Keratinocyte (primary cell): ENCODE measurements at regions not wholly inside any gene's neighbourhood (a gene's known extent, or its start where the extent isn't known, plus 50 kb on each side); places are given as distances from the start of the nearest gene placed in this dataset.

Source experiments
- DNase-seq: peaks from one replicate; pipeline ENCODE4 v3.0.0-alpha.2; 2011; ENCODE audit warnings: low read depth, missing footprints, low spot score
- FAIRE-seq: peaks from 2 replicates; lab custom pipeline; 2011; peaks lifted over from hg19 to GRCh38; lab: Jason Lieb, UNC
- H2AFZ ChIP-seq: 2 replicates; pipeline ENCODE4 v1.6.0; 2012; ENCODE audit warnings: low read length, control low read depth, inconsistent platforms; ENCODE audit not compliant: control insufficient read depth
- H3K27ac ChIP-seq: 2 replicates; pipeline ENCODE4 v1.5.1; 2011; ENCODE audit warnings: low read length; ENCODE audit not compliant: control insufficient read depth, insufficient read depth
- H3K27me3 ChIP-seq: 3 replicates; pipeline ENCODE4 v1.6.0; 2011; ENCODE audit warnings: low read length; ENCODE audit not compliant: control insufficient read depth, insufficient read depth; ENCODE audit errors: extremely low read depth
- H3K36me3 ChIP-seq, 2 experiments: 2 replicates in 1 of 2; 3 replicates in 1 of 2; pipeline ENCODE4 v1.5.1; 2011; ENCODE audit warnings: low read length in 2 of 2, mild to moderate bottlenecking in 1 of 2; ENCODE audit not compliant: control insufficient read depth in 2 of 2, insufficient read depth in 2 of 2; ENCODE audit errors: extremely low read depth in 1 of 2
- H3K4me1 ChIP-seq: 3 replicates; pipeline ENCODE4 v1.5.1; 2011; ENCODE audit warnings: low read length; ENCODE audit not compliant: control insufficient read depth, insufficient read depth; ENCODE audit errors: extremely low read depth
- H3K4me2 ChIP-seq: 3 replicates; pipeline ENCODE4 v1.6.0; 2011; ENCODE audit warnings: low read depth, low read length; ENCODE audit not compliant: control insufficient read depth, insufficient read depth; ENCODE audit errors: extremely low read depth
- H3K4me3 ChIP-seq, 3 experiments: fragments of 200-600 bp in 1 of 3; sonication (generic) in 1 of 3; 2 replicates in 2 of 3; 3 replicates in 1 of 3; pipeline ENCODE4 v1.5.1; 2011 to 2016; ENCODE audit warnings: low read length in 3 of 3, mild to moderate bottlenecking in 3 of 3, control low read depth in 2 of 3, inconsistent platforms in 1 of 3, low read depth in 1 of 3, mixed read lengths in 1 of 3, mixed run types in 1 of 3, moderate library complexity in 1 of 3; ENCODE audit not compliant: control insufficient read depth in 2 of 3, insufficient read depth in 2 of 3; ENCODE audit errors: extremely low read depth in 1 of 3
- H3K79me2 ChIP-seq: 2 replicates; pipeline ENCODE4 v1.6.0; 2012; ENCODE audit warnings: low read length; ENCODE audit not compliant: control insufficient read depth, insufficient read depth
- H3K9ac ChIP-seq: 3 replicates; pipeline ENCODE4 v1.6.0; 2011; ENCODE audit warnings: low read length; ENCODE audit not compliant: control insufficient read depth, insufficient read depth; ENCODE audit errors: extremely low read depth
- H3K9me1 ChIP-seq: 3 replicates; pipeline ENCODE4 v1.6.0; 2011; ENCODE audit warnings: low read length; ENCODE audit not compliant: control insufficient read depth, insufficient read depth; ENCODE audit errors: extremely low read depth
- H3K9me3 ChIP-seq: 2 replicates; pipeline ENCODE4 v1.5.1; 2012; ENCODE audit warnings: low read depth, low read length; ENCODE audit not compliant: control insufficient read depth
- H4K20me1 ChIP-seq: 3 replicates; pipeline ENCODE4 v1.6.0; 2011; ENCODE audit warnings: low read length; ENCODE audit not compliant: control insufficient read depth, insufficient read depth; ENCODE audit errors: extremely low read depth
- CTCF ChIP-seq, 3 experiments: IDR thresholded peaks in 1 of 3; conservative IDR thresholded peaks in 1 of 3; optimal IDR thresholded peaks in 1 of 3; 2 replicates in 2 of 3; 3 replicates in 1 of 3; pipeline versions ENCODE3 to v1.5.1; 2011; ENCODE audit warnings: low read length in 3 of 3, mild to moderate bottlenecking in 3 of 3, moderate library complexity in 2 of 3, control low read depth in 1 of 3, inconsistent platforms in 1 of 3; ENCODE audit not compliant: insufficient read depth in 2 of 3; ENCODE audit errors: extremely low read depth in 1 of 3
- EZH2 ChIP-seq: IDR thresholded peaks from one replicate; pipeline ENCODE4 v1.6.1; 2012; ENCODE audit warnings: inconsistent platforms, mild to moderate bottlenecking, low read length, moderate library complexity
- dilution Hi-C: fragments of 300-500 bp; cut with MboI; formaldehyde crosslinking; loops from one replicate; pipeline ENCODE4 v1.7.0; 2020; ENCODE audit warnings: low sequenced_read_pairs; ENCODE audit not compliant: extremely low pct_ligation_motif_present

- H3K27ac ChIP-seq, result no peak overlapping the region
- no peak overlapping the region for H3K4me2 ChIP-seq
- FAIRE-seq, result no peak
Measured at GRCh38 chr14:29236401-29236800, 469.8 kb downstream of the FOXG1 start.

GRCh38 chr14:29236848-29237247 lies 470.3 kb downstream of the FOXG1 start:
- no peak overlapping the region for H3K9ac ChIP-seq
- no peaks in the 10 kb centered on the region for H4K20me1 ChIP-seq
- no peaks in the 10 kb centered on the region for H3K4me1 ChIP-seq
- no peak overlapping the region for H3K4me2 ChIP-seq
- no peaks in the 10 kb centered on the region for H3K9me3 ChIP-seq
- DNase-seq (no peak), FAIRE-seq (peak; percentile 23)
- H3K36me3 ChIP-seq, result no peaks in the 10 kb centered on the region
- dilution Hi-C loops, result no loop called here
- H3K79me2 ChIP-seq, result no peaks in the 10 kb centered on the region
- no peak overlapping the region for H3K4me3 ChIP-seq
- H3K27me3 ChIP-seq, result no peaks in the 10 kb centered on the region
- TF ChIP-seq CTCF (optimal IDR thresholded peaks at IDR 0.05 in 1 of 3, IDR thresholded peaks at IDR 0.05 in 1 of 3, conservative IDR thresholded peaks at IDR 0.05 in 1 of 3; ENCODE audit: extremely low read depth in 1 of 3, insufficient read depth in 2 of 3, low read length in 3 of 3) (no peak), EZH2 (no peak)
- H2AFZ ChIP-seq, result no peak overlapping the region
- no peak overlapping the region for H3K27ac ChIP-seq
- no peaks in the 10 kb centered on the region for H3K9me1 ChIP-seq

More at GRCh38 chr14:29236401-29236800, 469.8 kb downstream of the FOXG1 start:
- no peak overlapping the region for H3K9ac ChIP-seq
- TF ChIP-seq EZH2, result no peak
- TF ChIP-seq CTCF (optimal IDR thresholded peaks at IDR 0.05 in 1 of 3, IDR thresholded peaks at IDR 0.05 in 1 of 3, conservative IDR thresholded peaks at IDR 0.05 in 1 of 3; ENCODE audit: extremely low read depth in 1 of 3, insufficient read depth in 2 of 3, low read length in 3 of 3), result no peak
- no peak overlapping the region for H3K4me3 ChIP-seq
- no peaks in the 10 kb centered on the region for H3K36me3 ChIP-seq
- no peak for DNase-seq
- no peaks in the 10 kb centered on the region for H3K27me3 ChIP-seq
- H3K4me1 ChIP-seq, result no peaks in the 10 kb centered on the region
- H3K9me1 ChIP-seq, result no peaks in the 10 kb centered on the region
- H3K9me3 ChIP-seq, result no peaks in the 10 kb centered on the region
- H2AFZ ChIP-seq, result no peak overlapping the region
- H4K20me1 ChIP-seq, result no peaks in the 10 kb centered on the region
- dilution Hi-C loops, result no loop called here
- no peaks in the 10 kb centered on the region for H3K79me2 ChIP-seq
